GM23338 (cell line): ENCODE measurements at regions not wholly inside any gene's neighbourhood (a gene's known extent, or its start where the extent isn't known, plus 50 kb on each side); places are given as distances from the start of the nearest gene placed in this dataset.

ENCODE experiments used
- ATAC-seq: fragments of 200-7000 bp; cut with Tn5 transposase; 3 replicates; pipeline ENCODE4 v1.9.1; 2020
- DNase-seq: peaks from one replicate; pipeline ENCODE4 v3.0.0-alpha.2; 2015; ENCODE audit warnings: low spot score
- H2AFZ ChIP-seq: fragments of 200-600 bp; sonication (generic); 2 replicates; pipeline ENCODE4 v1.8.0; 2016; ENCODE audit warnings: antibody characterized with exemption, mild to moderate bottlenecking, moderate library complexity
- H3F3A ChIP-seq: fragments of 200-600 bp; sonication (generic); replicated peaks from 2 replicates; pipeline ENCODE4 v1.8.0; 2017; ENCODE audit warnings: antibody characterized with exemption, mixed run types, low read depth
- H3K27ac ChIP-seq: fragments of 200-600 bp; sonication (generic); 2 replicates; pipeline ENCODE4 v1.6.1; 2016; ENCODE audit warnings: low read depth
- H3K27me3 ChIP-seq: fragments of 200-600 bp; sonication (generic); 2 replicates; pipeline ENCODE4 v1.8.0; 2016; ENCODE audit warnings: mild to moderate bottlenecking, mixed run types, moderate library complexity; ENCODE audit not compliant: insufficient read depth
- H3K36me3 ChIP-seq: fragments of 200-600 bp; sonication (generic); 2 replicates; pipeline ENCODE4 v1.8.0; 2016; ENCODE audit warnings: mild to moderate bottlenecking; ENCODE audit not compliant: insufficient read depth
- H3K4me1 ChIP-seq: fragments of 200-600 bp; sonication (generic); 2 replicates; pipeline ENCODE4 v1.8.0; 2016; ENCODE audit warnings: mild to moderate bottlenecking, moderate library complexity; ENCODE audit not compliant: insufficient read depth
- H3K4me2 ChIP-seq: fragments of 200-600 bp; sonication (generic); 2 replicates; pipeline ENCODE4 v1.7.1; 2017; ENCODE audit warnings: mixed run types
- H3K4me3 ChIP-seq: fragments of 200-600 bp; sonication (generic); 2 replicates; pipeline ENCODE4 v1.6.1; 2016; ENCODE audit warnings: mixed run types
- H3K79me2 ChIP-seq: fragments of 200-600 bp; sonication (generic); replicated peaks from 2 replicates; pipeline ENCODE4 v1.8.0; 2017; ENCODE audit warnings: mild to moderate bottlenecking; ENCODE audit not compliant: insufficient read depth
- H3K9me2 ChIP-seq: fragments of 200-600 bp; sonication (generic); 2 replicates; pipeline ENCODE4 v1.8.0; 2017; ENCODE audit not compliant: insufficient read depth
- H4K20me1 ChIP-seq: fragments of 200-600 bp; sonication (generic); replicated peaks from 2 replicates; pipeline ENCODE4 v1.8.0; 2017; ENCODE audit warnings: mild to moderate bottlenecking; ENCODE audit not compliant: insufficient read depth
- H3K27ac Mint-ChIP-seq: 2 replicates; pipeline ENCODE4 v1.8.0; 2020; ENCODE audit warnings: inconsistent platforms, mild to moderate bottlenecking, moderate library complexity, mixed read lengths
- H3K27me3 Mint-ChIP-seq: 3 replicates; pipeline ENCODE4 v1.8.0; 2022; ENCODE audit warnings: low read depth, mild to moderate bottlenecking, moderate library complexity, mixed read lengths, inconsistent platforms; ENCODE audit not compliant: insufficient read depth, poor library complexity
- H3K36me3 Mint-ChIP-seq: 3 replicates; pipeline ENCODE4 v1.8.0; 2021; ENCODE audit warnings: low read depth, mild to moderate bottlenecking, inconsistent platforms, moderate library complexity, mixed read lengths
- H3K4me1 Mint-ChIP-seq: 3 replicates; pipeline ENCODE4 v1.8.0; 2020; ENCODE audit warnings: mild to moderate bottlenecking, inconsistent platforms, mixed read lengths
- H3K4me3 Mint-ChIP-seq: 3 replicates; pipeline ENCODE4 v1.8.0; 2021; ENCODE audit warnings: moderate library complexity, mild to moderate bottlenecking, inconsistent platforms, mixed read lengths
- H3K9me3 Mint-ChIP-seq: 3 replicates; pipeline ENCODE4 v1.8.0; 2020; ENCODE audit warnings: moderate library complexity, mild to moderate bottlenecking, inconsistent platforms, mixed read lengths
- CREB1 ChIP-seq: fragments of 250-450 bp; sonication (Bioruptor Pico); IDR thresholded peaks from 2 replicates; pipeline ENCODE4 v1.5.0; 2020; ENCODE audit warnings: low read depth, mild to moderate bottlenecking, moderate library complexity
- CTCF ChIP-seq, 2 experiments: fragments of 200-600 bp in 1 of 2; sonication (generic) in 1 of 2; conservative IDR thresholded peaks; 2 replicates each; pipeline versions ENCODE4 v1.5.1 to v1.6.1; 2016 to 2017; ENCODE audit warnings: antibody characterized with exemption in 2 of 2, low read depth in 2 of 2, mild to moderate bottlenecking in 2 of 2, moderate library complexity in 1 of 2
- EZH2 ChIP-seq: fragments of 200-600 bp; sonication (generic); IDR thresholded peaks from one replicate; pipeline ENCODE4 v1.8.0; 2017; ENCODE audit warnings: antibody characterized with exemption, mild to moderate bottlenecking, low read depth; ENCODE audit not compliant: unreplicated experiment
- EZH2phosphoT487 ChIP-seq: fragments of 200-600 bp; sonication (generic); IDR thresholded peaks from one replicate; pipeline ENCODE4 v1.8.1; 2018; ENCODE audit warnings: antibody characterized with exemption; ENCODE audit not compliant: unreplicated experiment
- JUNB ChIP-seq: IDR thresholded peaks from one replicate; pipeline ENCODE4 v1.6.1; 2016; ENCODE audit warnings: antibody characterized with exemption; ENCODE audit not compliant: unreplicated experiment
- NANOG ChIP-seq: IDR thresholded peaks from 2 replicates; pipeline ENCODE4 v1.6.1; 2016; ENCODE audit warnings: antibody characterized with exemption, borderline replicate concordance
- POLR2AphosphoS5 ChIP-seq: IDR thresholded peaks from 2 replicates; pipeline ENCODE4 v1.6.1; 2016; ENCODE audit warnings: antibody characterized with exemption, low read depth
- REST ChIP-seq: IDR thresholded peaks from one replicate; pipeline ENCODE4 v1.6.1; 2018; ENCODE audit warnings: antibody characterized with exemption; ENCODE audit not compliant: unreplicated experiment
- STAT1 ChIP-seq: IDR thresholded peaks from one replicate; pipeline ENCODE4 v1.6.1; 2016; ENCODE audit warnings: antibody characterized with exemption; ENCODE audit not compliant: unreplicated experiment
- ZNF114 ChIP-seq: fragments of 250-450 bp; sonication (Bioruptor Pico); IDR thresholded peaks from 2 replicates; pipeline ENCODE4 v1.5.0; 2020; ENCODE audit warnings: mild to moderate bottlenecking, moderate library complexity
- ZNF331 ChIP-seq: fragments of 250-450 bp; sonication (Bioruptor Pico); IDR thresholded peaks from 2 replicates; pipeline ENCODE4 v1.5.0; 2020; ENCODE audit warnings: low read depth, mild to moderate bottlenecking, moderate library complexity
- TF ChIP-seq, protein P1 (sequence below): fragments of 250-450 bp; sonication (Bioruptor Pico); IDR thresholded peaks from 2 replicates; pipeline ENCODE4 v1.5.0; 2020; ENCODE audit warnings: mild to moderate bottlenecking, moderate library complexity
- TF ChIP-seq, protein P2 (sequence below): IDR thresholded peaks from 2 replicates; pipeline ENCODE4 v1.6.1; 2016; ENCODE audit warnings: antibody characterized with exemption

GRCh38 chr22:20648306-20648903 lies 125.5 kb upstream of the SERPIND1 start:
- Mint-ChIP-seq H3K4me1 (peaks cover 8% of the 10 kb centered on the region; the same call in 2 of the 3 replicates), H3K27ac (no peak overlapping the region), H3K36me3 (no peaks in the 10 kb centered on the region), H3K9me3 (no peaks in the 10 kb centered on the region), H3K27me3 (no peaks in the 10 kb centered on the region), H3K4me3 (no peak overlapping the region)
- ATAC-seq = no peak
- no peak for TF ChIP-seq EZH2phosphoT487
- no peak for TF ChIP-seq CREB1
- TF ChIP-seq POLR2AphosphoS5 = no peak
- TF ChIP-seq ZNF114 (CRISPR knock-in tag) = no peak
- no peak for TF ChIP-seq CTCF (conservative IDR thresholded peaks at IDR 0.05; ENCODE audit: low read depth in 2 of 2)
- TF ChIP-seq JUNB = no peak
- no peak for TF ChIP-seq REST
- TF ChIP-seq EZH2 = no peak
- TF ChIP-seq NANOG = no peak
- no peak for TF ChIP-seq ZNF331 (CRISPR knock-in tag)
- no peak for TF ChIP-seq STAT1
- TF ChIP-seq, protein P1, sequence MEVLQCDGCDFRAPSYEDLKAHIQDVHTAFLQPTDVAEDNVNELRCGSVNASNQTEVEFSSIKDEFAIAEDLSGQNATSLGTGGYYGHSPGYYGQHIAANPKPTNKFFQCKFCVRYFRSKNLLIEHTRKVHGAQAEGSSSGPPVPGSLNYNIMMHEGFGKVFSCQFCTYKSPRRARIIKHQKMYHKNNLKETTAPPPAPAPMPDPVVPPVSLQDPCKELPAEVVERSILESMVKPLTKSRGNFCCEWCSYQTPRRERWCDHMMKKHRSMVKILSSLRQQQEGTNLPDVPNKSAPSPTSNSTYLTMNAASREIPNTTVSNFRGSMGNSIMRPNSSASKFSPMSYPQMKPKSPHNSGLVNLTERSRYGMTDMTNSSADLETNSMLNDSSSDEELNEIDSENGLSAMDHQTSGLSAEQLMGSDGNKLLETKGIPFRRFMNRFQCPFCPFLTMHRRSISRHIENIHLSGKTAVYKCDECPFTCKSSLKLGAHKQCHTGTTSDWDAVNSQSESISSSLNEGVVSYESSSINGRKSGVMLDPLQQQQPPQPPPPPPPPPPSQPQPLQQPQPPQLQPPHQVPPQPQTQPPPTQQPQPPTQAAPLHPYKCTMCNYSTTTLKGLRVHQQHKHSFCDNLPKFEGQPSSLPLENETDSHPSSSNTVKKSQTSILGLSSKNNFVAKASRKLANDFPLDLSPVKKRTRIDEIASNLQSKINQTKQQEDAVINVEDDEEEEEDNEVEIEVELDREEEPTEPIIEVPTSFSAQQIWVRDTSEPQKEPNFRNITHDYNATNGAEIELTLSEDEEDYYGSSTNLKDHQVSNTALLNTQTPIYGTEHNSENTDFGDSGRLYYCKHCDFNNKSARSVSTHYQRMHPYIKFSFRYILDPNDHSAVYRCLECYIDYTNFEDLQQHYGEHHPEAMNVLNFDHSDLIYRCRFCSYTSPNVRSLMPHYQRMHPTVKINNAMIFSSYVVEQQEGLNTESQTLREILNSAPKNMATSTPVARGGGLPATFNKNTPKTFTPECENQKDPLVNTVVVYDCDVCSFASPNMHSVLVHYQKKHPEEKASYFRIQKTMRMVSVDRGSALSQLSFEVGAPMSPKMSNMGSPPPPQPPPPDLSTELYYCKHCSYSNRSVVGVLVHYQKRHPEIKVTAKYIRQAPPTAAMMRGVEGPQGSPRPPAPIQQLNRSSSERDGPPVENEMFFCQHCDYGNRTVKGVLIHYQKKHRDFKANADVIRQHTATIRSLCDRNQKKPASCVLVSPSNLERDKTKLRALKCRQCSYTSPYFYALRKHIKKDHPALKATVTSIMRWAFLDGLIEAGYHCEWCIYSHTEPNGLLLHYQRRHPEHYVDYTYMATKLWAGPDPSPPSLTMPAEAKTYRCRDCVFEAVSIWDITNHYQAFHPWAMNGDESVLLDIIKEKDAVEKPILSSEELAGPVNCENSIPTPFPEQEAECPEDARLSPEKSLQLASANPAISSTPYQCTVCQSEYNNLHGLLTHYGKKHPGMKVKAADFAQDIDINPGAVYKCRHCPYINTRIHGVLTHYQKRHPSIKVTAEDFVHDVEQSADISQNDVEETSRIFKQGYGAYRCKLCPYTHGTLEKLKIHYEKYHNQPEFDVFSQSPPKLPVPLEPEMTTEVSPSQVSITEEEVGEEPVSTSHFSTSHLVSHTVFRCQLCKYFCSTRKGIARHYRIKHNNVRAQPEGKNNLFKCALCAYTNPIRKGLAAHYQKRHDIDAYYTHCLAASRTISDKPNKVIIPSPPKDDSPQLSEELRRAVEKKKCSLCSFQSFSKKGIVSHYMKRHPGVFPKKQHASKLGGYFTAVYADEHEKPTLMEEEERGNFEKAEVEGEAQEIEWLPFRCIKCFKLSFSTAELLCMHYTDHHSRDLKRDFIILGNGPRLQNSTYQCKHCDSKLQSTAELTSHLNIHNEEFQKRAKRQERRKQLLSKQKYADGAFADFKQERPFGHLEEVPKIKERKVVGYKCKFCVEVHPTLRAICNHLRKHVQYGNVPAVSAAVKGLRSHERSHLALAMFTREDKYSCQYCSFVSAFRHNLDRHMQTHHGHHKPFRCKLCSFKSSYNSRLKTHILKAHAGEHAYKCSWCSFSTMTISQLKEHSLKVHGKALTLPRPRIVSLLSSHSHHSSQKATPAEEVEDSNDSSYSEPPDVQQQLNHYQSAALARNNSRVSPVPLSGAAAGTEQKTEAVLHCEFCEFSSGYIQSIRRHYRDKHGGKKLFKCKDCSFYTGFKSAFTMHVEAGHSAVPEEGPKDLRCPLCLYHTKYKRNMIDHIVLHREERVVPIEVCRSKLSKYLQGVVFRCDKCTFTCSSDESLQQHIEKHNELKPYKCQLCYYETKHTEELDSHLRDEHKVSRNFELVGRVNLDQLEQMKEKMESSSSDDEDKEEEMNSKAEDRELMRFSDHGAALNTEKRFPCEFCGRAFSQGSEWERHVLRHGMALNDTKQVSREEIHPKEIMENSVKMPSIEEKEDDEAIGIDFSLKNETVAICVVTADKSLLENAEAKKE (CRISPR knock-in tag) = no peak
- TF ChIP-seq, protein P2, sequence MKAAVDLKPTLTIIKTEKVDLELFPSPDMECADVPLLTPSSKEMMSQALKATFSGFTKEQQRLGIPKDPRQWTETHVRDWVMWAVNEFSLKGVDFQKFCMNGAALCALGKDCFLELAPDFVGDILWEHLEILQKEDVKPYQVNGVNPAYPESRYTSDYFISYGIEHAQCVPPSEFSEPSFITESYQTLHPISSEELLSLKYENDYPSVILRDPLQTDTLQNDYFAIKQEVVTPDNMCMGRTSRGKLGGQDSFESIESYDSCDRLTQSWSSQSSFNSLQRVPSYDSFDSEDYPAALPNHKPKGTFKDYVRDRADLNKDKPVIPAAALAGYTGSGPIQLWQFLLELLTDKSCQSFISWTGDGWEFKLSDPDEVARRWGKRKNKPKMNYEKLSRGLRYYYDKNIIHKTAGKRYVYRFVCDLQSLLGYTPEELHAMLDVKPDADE = no peak
- no peaks in the 10 kb centered on the region for H3K9me2 ChIP-seq
- H3K79me2 ChIP-seq = no peaks in the 10 kb centered on the region
- H3K4me1 ChIP-seq = no peaks in the 10 kb centered on the region
- no peak overlapping the region for H3K4me3 ChIP-seq
- H3K4me2 ChIP-seq = no peak overlapping the region
- H2AFZ ChIP-seq = no peak overlapping the region
- no peaks in the 10 kb centered on the region for H3K27me3 ChIP-seq
- no peak for DNase-seq
- no peaks in the 10 kb centered on the region for H4K20me1 ChIP-seq
- no peak overlapping the region for H3K27ac ChIP-seq
- H3F3A ChIP-seq = no peaks in the 10 kb centered on the region
- H3K36me3 ChIP-seq = no peaks in the 10 kb centered on the region
